MM.1S (cell line): ENCODE measurements at regions not wholly inside any gene's neighbourhood (a gene's known extent, or its start where the extent isn't known, plus 50 kb on each side); places are given as distances from the start of the nearest gene placed in this dataset.

Source experiments
- CTCF ChIP-seq: fragments of 300-600 bp; sonication (generic); IDR thresholded peaks from 2 replicates; pipeline ENCODE4 v1.5.1; 2016; ENCODE audit warnings: antibody characterized with exemption, low read length, mixed read lengths
- EZH2 ChIP-seq: fragments of 300-600 bp; sonication (generic); optimal IDR thresholded peaks from 2 replicates; pipeline ENCODE3; 2017; ENCODE audit warnings: low read depth, mild to moderate bottlenecking, antibody characterized with exemption, low read length, mixed read lengths

DNA sequence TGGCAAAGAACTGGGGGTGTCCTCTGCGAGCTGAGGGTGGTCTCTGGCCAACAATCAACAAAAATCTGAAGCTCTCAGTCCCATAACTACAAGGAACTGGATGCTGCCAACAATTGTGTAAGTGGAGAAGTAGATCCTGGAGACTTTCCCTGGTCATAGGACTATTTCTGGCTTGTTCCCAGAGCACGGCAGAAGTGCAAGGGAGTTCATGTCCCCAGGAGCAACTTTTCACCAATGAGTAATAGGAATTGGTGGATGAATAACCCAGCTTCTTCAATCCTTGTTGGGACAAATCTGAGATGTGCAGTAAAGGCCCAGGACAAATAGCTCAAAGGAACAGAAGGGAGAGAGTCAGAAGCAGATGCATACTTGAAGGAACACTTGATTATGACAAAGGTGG lies 95.5 kb downstream of the QRSL1 start:
- TF ChIP-seq EZH2 (no peak), CTCF (no peak)
